ENCODE measurements at regions not wholly inside any gene's neighbourhood (a gene's known extent, or its start where the extent isn't known, plus 50 kb on each side); places are given as distances from the start of the nearest gene placed in this dataset.

DNA sequence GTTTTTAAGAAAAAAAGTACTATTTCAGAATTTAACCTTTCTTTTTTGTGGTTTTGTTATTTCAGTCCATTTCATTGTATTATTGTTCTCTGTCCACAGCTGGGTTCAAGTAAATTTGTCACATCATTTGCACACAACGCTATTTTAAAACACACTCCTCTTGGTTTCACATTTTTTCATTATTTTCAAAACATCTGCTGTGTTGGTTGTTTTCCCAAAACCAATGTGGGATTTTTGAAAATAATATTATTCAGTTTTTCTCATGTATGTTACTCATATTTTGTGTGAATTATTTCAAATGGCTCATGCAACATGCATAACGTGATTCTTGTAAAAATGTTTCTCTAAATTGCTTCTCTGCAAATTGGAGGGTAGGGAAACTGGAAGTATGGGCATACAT, 589.2 kb downstream of the METTL4 start (continued):
- TF ChIP-seq, protein P1, sequence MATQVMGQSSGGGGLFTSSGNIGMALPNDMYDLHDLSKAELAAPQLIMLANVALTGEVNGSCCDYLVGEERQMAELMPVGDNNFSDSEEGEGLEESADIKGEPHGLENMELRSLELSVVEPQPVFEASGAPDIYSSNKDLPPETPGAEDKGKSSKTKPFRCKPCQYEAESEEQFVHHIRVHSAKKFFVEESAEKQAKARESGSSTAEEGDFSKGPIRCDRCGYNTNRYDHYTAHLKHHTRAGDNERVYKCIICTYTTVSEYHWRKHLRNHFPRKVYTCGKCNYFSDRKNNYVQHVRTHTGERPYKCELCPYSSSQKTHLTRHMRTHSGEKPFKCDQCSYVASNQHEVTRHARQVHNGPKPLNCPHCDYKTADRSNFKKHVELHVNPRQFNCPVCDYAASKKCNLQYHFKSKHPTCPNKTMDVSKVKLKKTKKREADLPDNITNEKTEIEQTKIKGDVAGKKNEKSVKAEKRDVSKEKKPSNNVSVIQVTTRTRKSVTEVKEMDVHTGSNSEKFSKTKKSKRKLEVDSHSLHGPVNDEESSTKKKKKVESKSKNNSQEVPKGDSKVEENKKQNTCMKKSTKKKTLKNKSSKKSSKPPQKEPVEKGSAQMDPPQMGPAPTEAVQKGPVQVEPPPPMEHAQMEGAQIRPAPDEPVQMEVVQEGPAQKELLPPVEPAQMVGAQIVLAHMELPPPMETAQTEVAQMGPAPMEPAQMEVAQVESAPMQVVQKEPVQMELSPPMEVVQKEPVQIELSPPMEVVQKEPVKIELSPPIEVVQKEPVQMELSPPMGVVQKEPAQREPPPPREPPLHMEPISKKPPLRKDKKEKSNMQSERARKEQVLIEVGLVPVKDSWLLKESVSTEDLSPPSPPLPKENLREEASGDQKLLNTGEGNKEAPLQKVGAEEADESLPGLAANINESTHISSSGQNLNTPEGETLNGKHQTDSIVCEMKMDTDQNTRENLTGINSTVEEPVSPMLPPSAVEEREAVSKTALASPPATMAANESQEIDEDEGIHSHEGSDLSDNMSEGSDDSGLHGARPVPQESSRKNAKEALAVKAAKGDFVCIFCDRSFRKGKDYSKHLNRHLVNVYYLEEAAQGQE (IDR thresholded peaks at IDR 0.05; ENCODE audit: low read depth, low read length): no peak
- no peak for TF ChIP-seq FOXJ3 (CRISPR knock-in tag; IDR thresholded peaks at IDR 0.05)
- no peak for TF ChIP-seq EP300 (IDR thresholded peaks at IDR 0.05; ENCODE audit: borderline replicate concordance in 1 of 2, low read depth in 1 of 2, low read length in 1 of 2)
- no peak for TF ChIP-seq NFIC (IDR thresholded peaks at IDR 0.05; ENCODE audit: borderline replicate concordance)
- no peak for TF ChIP-seq TCF12 (IDR thresholded peaks at IDR 0.05)
- TF ChIP-seq EZH2phosphoT487 (IDR thresholded peaks at IDR 0.05; ENCODE audit: borderline replicate concordance, low read depth): no peak
- TF ChIP-seq, protein P2, sequence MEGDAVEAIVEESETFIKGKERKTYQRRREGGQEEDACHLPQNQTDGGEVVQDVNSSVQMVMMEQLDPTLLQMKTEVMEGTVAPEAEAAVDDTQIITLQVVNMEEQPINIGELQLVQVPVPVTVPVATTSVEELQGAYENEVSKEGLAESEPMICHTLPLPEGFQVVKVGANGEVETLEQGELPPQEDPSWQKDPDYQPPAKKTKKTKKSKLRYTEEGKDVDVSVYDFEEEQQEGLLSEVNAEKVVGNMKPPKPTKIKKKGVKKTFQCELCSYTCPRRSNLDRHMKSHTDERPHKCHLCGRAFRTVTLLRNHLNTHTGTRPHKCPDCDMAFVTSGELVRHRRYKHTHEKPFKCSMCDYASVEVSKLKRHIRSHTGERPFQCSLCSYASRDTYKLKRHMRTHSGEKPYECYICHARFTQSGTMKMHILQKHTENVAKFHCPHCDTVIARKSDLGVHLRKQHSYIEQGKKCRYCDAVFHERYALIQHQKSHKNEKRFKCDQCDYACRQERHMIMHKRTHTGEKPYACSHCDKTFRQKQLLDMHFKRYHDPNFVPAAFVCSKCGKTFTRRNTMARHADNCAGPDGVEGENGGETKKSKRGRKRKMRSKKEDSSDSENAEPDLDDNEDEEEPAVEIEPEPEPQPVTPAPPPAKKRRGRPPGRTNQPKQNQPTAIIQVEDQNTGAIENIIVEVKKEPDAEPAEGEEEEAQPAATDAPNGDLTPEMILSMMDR (IDR thresholded peaks at IDR 0.05): no peak

DNA sequence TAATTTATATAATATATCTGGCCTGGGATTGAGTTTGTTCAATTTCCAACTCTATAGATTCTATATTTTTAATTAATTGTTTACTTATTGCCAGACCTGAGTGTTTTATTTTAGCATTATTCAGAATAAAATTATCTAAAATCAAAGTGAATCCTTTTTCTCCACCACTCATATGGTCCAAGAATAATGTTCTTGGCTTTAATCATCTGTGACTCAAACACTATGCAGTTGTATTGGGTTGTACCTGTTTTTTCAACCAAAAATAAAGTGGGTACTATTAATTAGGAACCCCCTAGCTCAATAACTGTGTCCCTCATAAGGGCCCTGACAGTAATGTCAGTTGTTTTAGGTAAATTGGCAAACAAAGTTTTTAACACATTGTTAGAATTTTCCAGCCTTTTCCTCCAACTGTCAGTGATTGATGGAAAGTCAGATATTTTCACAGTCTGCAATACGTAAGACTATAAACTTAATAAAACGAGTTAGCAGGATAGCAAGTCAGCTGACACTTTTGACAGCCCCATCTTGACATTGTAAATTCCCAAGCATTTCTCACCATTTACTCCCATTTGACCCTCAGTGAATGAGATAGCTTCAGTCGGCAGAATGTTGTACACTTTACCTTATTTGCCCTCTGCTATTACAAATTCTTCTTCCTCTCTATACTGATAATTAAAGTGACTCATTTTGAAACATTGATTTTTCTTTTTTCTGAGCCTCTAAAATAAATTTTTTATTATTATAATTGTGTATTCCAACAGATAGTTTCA, 587.4 kb downstream of the METTL4 start:
- 9% methylated on average over 3 of the region's 3 CpGs for WGBS (ENCODE audit: low lambda C conversion rate)
- TF ChIP-seq RCOR1 (IDR thresholded peaks at IDR 0.05; ENCODE audit: low read length) (no peak), TCF12 (IDR thresholded peaks at IDR 0.05) (no peak), FOSL2 (IDR thresholded peaks at IDR 0.05; ENCODE audit: borderline replicate concordance, low read depth) (no peak), CHD2 (IDR thresholded peaks at IDR 0.05; ENCODE audit: low read length, partially characterized antibody) (no peak), EZH2phosphoT487 (IDR thresholded peaks at IDR 0.05; ENCODE audit: borderline replicate concordance, low read depth) (no peak), TAF1 (IDR thresholded peaks at IDR 0.05; ENCODE audit: borderline replicate concordance, low read depth, low read length) (no peak), GABPA (IDR thresholded peaks at IDR 0.05; ENCODE audit: low read depth) (no peak), TEAD4 (IDR thresholded peaks at IDR 0.05; ENCODE audit: borderline replicate concordance, insufficient read depth) (no peak), MEF2A (IDR thresholded peaks at IDR 0.05; ENCODE audit: borderline replicate concordance, low read depth) (no peak), SMC3 (IDR thresholded peaks at IDR 0.05; ENCODE audit: low read depth, low read length) (no peak), RAD21 (IDR thresholded peaks at IDR 0.05; ENCODE audit: low read length) (no peak), NFIC (IDR thresholded peaks at IDR 0.05; ENCODE audit: borderline replicate concordance) (no peak), POLR2AphosphoS5 (IDR thresholded peaks at IDR 0.05; ENCODE audit: low read depth, low read length) (no peak), SIN3A (IDR thresholded peaks at IDR 0.05; ENCODE audit: borderline replicate concordance, low read depth, low read length) (no peak), NRF1 (IDR thresholded peaks at IDR 0.05; ENCODE audit: low read depth, low read length) (no peak)
- TF ChIP-seq, protein P3, sequence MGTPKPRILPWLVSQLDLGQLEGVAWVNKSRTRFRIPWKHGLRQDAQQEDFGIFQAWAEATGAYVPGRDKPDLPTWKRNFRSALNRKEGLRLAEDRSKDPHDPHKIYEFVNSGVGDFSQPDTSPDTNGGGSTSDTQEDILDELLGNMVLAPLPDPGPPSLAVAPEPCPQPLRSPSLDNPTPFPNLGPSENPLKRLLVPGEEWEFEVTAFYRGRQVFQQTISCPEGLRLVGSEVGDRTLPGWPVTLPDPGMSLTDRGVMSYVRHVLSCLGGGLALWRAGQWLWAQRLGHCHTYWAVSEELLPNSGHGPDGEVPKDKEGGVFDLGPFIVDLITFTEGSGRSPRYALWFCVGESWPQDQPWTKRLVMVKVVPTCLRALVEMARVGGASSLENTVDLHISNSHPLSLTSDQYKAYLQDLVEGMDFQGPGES (IDR thresholded peaks at IDR 0.05; ENCODE audit: low read depth, low read length): no peak
- TF ChIP-seq, protein P4, sequence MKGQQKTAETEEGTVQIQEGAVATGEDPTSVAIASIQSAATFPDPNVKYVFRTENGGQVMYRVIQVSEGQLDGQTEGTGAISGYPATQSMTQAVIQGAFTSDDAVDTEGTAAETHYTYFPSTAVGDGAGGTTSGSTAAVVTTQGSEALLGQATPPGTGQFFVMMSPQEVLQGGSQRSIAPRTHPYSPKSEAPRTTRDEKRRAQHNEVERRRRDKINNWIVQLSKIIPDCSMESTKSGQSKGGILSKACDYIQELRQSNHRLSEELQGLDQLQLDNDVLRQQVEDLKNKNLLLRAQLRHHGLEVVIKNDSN (IDR thresholded peaks at IDR 0.05; ENCODE audit: borderline replicate concordance, low read depth): no peak
- TF ChIP-seq, protein P5, sequence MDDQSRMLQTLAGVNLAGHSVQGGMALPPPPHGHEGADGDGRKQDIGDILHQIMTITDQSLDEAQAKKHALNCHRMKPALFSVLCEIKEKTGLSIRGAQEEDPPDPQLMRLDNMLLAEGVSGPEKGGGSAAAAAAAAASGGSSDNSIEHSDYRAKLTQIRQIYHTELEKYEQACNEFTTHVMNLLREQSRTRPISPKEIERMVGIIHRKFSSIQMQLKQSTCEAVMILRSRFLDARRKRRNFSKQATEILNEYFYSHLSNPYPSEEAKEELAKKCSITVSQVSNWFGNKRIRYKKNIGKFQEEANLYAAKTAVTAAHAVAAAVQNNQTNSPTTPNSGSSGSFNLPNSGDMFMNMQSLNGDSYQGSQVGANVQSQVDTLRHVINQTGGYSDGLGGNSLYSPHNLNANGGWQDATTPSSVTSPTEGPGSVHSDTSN (IDR thresholded peaks at IDR 0.05): no peak

More for the DNA sequence above, 587.4 kb downstream of the METTL4 start:
- Histone ChIP-seq H3K27ac (ENCODE audit: low read depth in 2 of 2, low read length in 1 of 2) (no peak overlapping the region), H3K36me3 (replicated peaks in 1 of 2; ENCODE audit: control insufficient read depth in 1 of 2, insufficient read depth in 2 of 2, low read length in 1 of 2) (no peaks in the 10 kb centered on the region), H3K9me3 (no peaks in the 10 kb centered on the region), H2AFZ (ENCODE audit: low read depth) (no peak overlapping the region), H3K9ac (no peak overlapping the region), H3K4me3 (ENCODE audit: low read depth in 2 of 2, low read length in 1 of 2) (no peak overlapping the region), H3K27me3 (ENCODE audit: insufficient read depth) (no peaks in the 10 kb centered on the region), H3K79me2 (ENCODE audit: insufficient read depth) (no peaks in the 10 kb centered on the region), H3K4me1 (ENCODE audit: control insufficient read depth in 1 of 2, insufficient read depth in 2 of 2, low read depth in 1 of 2, low read length in 1 of 2) (no peaks in the 10 kb centered on the region), H3F3A (replicated peaks; ENCODE audit: insufficient read depth) (no peaks in the 10 kb centered on the region), H4K20me1 (ENCODE audit: insufficient read depth) (no peaks in the 10 kb centered on the region), H3K4me2 (no peak overlapping the region), H3K9me2 (no peaks in the 10 kb centered on the region)
- CTCF ChIA-PET: no interaction called here
- POLR2A ChIA-PET: no interaction called here
- no peak for DNase-seq

Measured in SK-N-SH (cell line).